HK-2 (cell line): ENCODE measurements at regions not wholly inside any gene's neighbourhood (a gene's known extent, or its start where the extent isn't known, plus 50 kb on each side); places are given as distances from the start of the nearest gene placed in this dataset.
"Not testable (repeated sequence)": the region's sequence is repeated elsewhere in the genome, so short reads cannot be mapped to it uniquely, and the experiment has no call there.

Source experiments
- DNase-seq: peaks from one replicate; pipeline ENCODE4 v3.0.0-alpha.2; 2018; ENCODE audit not compliant: unreplicated experiment

- DNase-seq: not testable (repeated sequence)
These were observed 167.2 kb downstream of the BCL2L11 start for GRCh38 chr2:111287646-111288568.

GRCh38 chr2:111290370-111290769 is 169.7 kb downstream of the BCL2L11 start:
- DNase-seq: not testable (repeated sequence)

- DNase-seq: not testable (repeated sequence)
These were observed 170.9 kb downstream of the BCL2L11 start for GRCh38 chr2:111291566-111291965.

GRCh38 chr2:111292232-111292968 is 171.7 kb downstream of the BCL2L11 start:
- DNase-seq: not testable (repeated sequence)

DNA sequence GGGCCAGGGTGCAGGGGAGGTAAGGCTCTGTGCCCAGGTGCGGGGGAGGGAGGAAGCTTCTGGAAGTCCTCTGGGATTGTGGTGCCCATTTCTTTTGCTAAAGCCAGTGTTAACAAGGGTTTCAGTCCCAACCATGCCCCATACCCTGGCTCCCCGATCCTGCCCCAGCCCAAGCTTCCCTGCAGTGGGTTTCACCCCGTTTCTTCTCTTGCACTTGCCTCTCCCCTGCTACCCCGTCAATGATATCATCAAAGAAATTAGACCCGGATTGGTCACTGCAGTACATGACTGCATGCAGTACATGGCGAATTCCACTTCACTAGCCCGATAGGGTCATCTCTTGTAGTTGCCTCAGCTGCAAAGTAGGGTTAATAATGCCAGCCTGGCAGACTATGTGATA is 174.0 kb downstream of the BCL2L11 start:
- not testable (repeated sequence) for DNase-seq

GRCh38 chr2:111296122-111296804 is 175.5 kb downstream of the BCL2L11 start:
- not testable (repeated sequence) for DNase-seq

- not testable (repeated sequence) for DNase-seq
These were observed 176.4 kb downstream of the BCL2L11 start for GRCh38 chr2:111297128-111297527.

DNA sequence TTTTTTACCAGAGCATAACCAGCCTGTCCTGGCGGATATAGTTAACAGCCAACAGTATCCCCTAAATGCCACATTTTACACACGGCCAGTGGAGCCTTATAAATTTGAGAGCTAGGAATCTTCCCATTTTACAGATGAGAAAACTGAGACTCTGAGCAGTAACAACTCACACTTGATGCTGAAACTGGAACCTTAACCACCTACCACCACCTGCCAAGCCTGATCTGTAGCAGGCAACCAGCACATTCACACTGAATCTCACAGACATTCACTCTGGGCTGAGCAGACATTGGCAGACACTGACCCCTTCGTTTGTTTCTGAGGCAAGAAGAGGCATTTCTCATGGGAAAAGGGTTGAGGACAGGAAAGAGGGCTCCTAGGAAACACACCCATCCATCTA is 178.2 kb downstream of the BCL2L11 start:
- not testable (repeated sequence) for DNase-seq

- not testable (repeated sequence) for DNase-seq
These were observed 178.9 kb downstream of the BCL2L11 start for GRCh38 chr2:111299635-111300034.

GRCh38 chr2:111301677-111302076 is 181.0 kb downstream of the BCL2L11 start:
- DNase-seq: not testable (repeated sequence)

DNA sequence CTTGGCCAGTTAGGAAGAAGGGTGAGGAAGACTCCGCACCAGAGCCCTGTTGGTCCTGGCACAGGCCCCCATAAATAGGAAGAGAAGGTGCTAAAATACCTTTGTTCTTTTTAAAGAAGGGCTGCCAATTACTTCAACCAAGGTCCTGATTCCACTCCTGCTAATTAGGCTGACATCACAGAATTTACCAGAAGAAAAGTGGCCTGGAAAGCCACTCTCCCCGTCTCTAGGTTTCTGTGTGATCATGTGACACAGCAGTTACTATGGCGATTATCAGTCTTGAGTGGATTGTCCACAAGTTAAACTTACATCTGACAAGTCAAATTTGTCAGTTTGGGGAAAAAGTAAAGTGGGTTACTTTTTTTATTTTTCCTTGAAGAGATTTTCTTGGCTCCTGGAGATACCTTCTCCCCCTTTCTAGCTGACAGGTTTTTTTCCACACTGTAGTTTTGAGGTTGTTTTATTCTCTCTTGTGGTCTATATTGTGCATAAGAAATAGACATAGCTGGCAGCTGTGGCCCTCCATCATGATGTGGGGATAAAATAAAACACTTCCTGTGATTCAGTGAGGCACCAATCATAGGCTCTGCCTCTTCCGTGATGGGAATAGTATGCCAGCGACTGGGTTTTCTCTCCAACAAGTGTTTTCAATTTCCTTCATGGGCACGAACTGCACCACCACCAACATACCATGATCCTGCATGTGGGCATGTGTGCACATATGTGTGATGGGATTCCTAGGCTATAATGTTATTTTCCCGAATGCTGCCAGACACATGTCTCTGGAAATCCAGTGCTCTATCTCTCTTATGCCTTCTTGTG is 181.9 kb downstream of the BCL2L11 start:
- DNase-seq: not testable (repeated sequence)

GRCh38 chr2:111307302-111307701 is 186.6 kb downstream of the BCL2L11 start:
- not testable (repeated sequence) for DNase-seq

DNA sequence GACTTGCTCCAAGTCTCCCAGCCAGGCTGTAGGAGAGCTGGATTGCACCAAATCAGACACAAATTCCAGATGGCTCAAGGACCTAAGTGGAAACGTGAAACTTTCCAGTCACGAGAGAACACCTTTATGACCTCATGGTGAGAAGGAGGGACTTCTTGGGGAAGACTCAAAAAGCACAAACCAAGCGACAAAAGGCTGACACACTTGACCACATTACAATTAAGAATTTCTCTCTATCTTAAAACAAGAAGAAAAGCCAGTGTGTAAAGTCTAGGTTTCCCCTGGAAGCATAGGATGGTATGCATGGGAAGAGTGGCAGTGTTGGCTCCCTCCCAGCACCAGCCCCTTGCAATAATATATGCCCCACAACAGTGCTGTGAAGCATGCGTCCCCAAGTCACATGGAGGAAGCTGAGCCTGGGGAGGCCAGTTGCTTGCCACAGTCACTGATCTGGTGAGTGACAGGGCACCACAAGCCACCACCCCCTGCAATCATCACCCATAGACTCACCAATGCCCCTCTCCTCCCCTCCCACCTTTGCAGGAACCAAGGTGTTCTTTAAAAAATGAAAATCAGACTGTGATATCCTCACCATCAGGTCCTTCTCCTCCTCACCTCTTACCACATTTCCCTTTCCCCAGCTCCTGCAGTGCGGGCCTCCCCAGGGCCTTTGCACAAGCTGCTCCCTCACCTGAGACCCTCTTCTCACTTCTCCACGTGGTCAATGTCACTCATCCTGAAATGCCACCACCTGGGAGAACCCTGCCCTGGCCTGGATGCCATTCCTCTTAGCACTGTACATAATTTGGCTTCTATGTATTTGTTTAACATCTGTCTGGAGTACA is 188.7 kb downstream of the BCL2L11 start:
- DNase-seq: peak; percentile 11

DNA sequence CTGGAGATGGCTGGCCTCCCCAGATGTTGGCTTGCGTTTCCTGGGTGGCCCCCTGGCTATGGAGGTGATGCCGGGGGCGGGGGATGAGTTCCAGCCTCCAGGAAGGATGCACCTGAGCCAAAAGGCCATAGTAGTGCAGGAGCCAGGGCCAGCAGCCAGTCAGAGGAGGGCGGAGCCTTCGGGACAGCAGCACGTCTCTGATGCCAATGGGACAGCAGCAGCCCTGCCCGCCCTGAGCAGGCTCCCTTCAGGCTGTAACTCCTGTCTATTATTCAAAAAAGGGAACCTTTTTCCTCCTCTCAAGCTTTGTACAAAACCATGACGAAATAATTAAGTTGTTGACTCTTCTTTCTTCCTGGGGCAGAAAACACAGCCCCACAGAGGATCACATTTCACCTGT is 189.7 kb downstream of the BCL2L11 start:
- DNase-seq: not testable (repeated sequence)

DNA sequence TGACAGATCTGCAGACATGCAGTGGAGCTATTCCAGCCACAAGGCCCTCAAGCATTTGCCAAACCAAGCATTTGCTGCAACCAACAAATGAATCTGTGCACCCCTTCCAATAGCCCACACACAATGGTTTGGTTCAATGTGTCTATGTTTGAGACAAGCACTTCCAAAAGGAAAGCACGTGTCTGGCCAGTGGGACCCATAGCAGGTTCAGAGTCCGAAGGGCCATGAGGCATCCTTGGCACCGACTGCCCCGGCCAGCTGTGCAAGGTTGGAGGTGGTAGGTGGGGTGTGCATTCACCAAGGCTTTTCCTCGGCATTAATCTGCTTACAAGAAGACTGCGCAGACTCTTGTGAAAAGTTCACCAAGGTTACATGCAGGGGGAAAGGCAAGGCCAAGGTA is 190.9 kb downstream of the BCL2L11 start:
- not testable (repeated sequence) for DNase-seq

DNA sequence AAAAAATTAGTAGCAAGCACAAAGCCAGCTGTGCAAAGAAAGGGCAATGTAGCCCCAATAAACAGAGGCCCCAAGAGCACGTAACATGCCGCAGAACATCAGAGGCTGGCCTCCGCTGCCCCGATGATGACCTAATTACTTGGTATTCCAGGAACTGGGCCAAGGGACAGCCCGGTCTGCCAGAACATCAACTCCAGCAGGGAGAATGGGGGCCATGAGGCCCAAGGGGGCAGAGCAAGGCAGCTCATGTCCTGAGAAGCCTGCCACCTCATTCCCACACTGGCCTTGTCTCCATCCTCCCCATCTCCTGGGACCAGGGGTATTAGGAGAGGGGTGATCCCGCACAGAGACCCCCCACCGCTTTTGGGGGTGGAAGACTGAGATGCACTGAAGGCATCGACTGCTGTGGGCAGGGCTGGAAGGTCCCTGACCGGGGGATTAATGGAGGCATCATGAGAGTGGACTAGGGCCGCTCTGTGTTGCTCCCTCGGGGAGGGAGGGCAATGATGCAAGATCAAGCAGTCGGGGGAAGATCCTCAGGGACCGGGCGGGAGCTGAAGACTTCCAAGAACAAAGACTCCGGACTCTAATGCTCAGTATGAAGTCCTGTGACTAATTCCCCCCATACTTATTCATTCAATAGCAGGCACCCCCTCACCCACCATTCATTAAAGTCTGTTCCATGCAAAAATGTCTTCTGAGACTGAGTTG is 192.3 kb downstream of the BCL2L11 start:
- peak; percentile 14 for DNase-seq

- DNase-seq: not testable (repeated sequence)
These were observed 193.0 kb downstream of the BCL2L11 start for GRCh38 chr2:111313711-111314110.

DNA sequence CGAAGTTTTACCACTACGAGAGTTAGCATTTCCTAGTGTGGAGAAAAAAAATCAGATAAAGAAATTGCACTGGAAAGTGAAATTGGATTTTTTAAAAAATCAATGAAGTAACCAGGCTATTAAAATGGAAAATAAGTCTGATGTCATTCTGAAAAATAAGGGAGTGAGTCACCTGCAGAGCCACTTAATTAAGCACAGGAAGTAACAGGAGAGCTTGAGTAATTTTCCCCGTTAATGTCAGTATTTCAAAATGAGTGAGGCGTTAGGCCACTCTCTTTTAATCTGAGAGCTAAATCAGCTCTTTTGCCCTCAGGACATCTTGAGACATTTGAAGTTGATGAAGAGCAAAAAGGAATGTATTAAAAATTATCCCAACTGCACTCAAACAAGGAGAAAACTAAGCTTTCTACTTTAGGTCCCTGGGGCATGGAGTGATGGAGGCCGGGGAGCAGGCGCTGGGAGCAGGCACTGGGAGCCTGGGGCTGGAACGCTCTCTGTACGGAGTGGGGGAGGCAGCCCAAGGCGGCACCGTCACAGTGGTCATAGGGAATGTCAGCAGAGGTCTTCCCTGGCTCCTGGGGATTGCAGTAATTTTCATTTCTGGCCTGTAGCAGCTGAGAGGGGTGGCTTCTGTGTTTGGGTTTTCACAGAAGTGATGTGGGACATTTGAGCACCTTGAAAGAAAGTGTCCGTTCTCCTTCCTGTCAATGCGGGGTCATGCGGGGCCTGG is 194.6 kb downstream of the BCL2L11 start:
- not testable (repeated sequence) for DNase-seq

DNA sequence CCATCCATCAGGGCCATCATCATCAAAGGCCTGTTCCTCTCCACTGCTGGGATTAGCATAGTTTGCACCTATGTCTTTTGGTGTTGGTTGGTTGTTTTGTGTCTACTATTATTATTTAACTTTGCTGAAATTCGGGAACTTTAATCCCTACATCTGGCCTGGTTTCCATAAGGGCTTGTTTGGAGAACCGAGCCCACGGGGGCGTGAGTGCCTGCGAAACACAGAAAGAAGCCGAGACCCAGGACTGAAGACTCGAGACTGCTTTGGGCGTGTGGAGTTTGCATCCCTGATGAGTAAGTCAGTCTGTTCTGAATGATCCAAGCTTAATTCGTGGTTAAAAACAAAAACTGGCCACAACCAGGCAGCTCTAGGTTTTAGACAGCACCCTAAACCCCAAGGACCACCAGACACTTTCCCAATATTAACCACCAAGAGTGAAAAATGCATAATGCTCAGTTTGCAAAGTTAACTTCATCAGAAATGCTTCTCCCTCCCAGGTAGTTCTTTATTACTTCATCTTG is 195.6 kb downstream of the BCL2L11 start:
- not testable (repeated sequence) for DNase-seq
